T-helper 1 cell (primary cell): ENCODE measurements at regions not wholly inside any gene's neighbourhood (a gene's known extent, or its start where the extent isn't known, plus 50 kb on each side); places are given as distances from the start of the nearest gene placed in this dataset.

Experiments
- DNase-seq, 5 donors: peaks; one replicate each; pipeline ENCODE4 v3.0.0-alpha.2; 2012 to 2020

- DNase-seq, result no peak
Measured at GRCh38 chr11:93080146-93080759, 110.8 kb downstream of the MTNR1B start.

GRCh38 chr11:93081694-93082093, 112.2 kb downstream of the MTNR1B start:
- DNase-seq, result no peak

- peak in 1 of 5 donors; percentile 3 for DNase-seq
Measured at GRCh38 chr11:93082900-93083299, 113.4 kb downstream of the MTNR1B start.

GRCh38 chr11:93084727-93085505, 112.9 kb downstream of the SLC36A4 start:
- DNase-seq, result no peak

GRCh38 chr11:93089474-93090102, 108.2 kb downstream of the SLC36A4 start:
- DNase-seq, result peak in 1 of 5 donors; percentile 7
